GM12872 (cell line): ENCODE measurements at regions not wholly inside any gene's neighbourhood (a gene's known extent, or its start where the extent isn't known, plus 50 kb on each side); places are given as distances from the start of the nearest gene placed in this dataset.

Source experiments
- CTCF ChIP-seq: IDR thresholded peaks from 3 replicates; pipeline ENCODE4 v1.5.1; 2011; ENCODE audit warnings: low read depth, mild to moderate bottlenecking, low read length, moderate library complexity; ENCODE audit not compliant: insufficient read depth

GRCh38 chr10:4062072-4062471 is 277.1 kb upstream of the KLF6 start:
- TF ChIP-seq CTCF = no peak

- TF ChIP-seq CTCF = no peak
These were observed 276.5 kb upstream of the KLF6 start for GRCh38 chr10:4061441-4061951.

GRCh38 chr10:4059471-4060138 is 274.6 kb upstream of the KLF6 start:
- no peak for TF ChIP-seq CTCF

GRCh38 chr10:4058514-4059029 is 273.6 kb upstream of the KLF6 start:
- no peak for TF ChIP-seq CTCF

GRCh38 chr10:4057725-4058513 is 272.9 kb upstream of the KLF6 start:
- TF ChIP-seq CTCF = no peak

GRCh38 chr10:4057021-4057420 is 272.0 kb upstream of the KLF6 start:
- no peak for TF ChIP-seq CTCF

- TF ChIP-seq CTCF = no peak
These were observed 269.8 kb upstream of the KLF6 start for GRCh38 chr10:4054656-4055435.
